ENCODE measurements at regions not wholly inside any gene's neighbourhood (a gene's known extent, or its start where the extent isn't known, plus 50 kb on each side); places are given as distances from the start of the nearest gene placed in this dataset.
A peak's percentile ranks its signal among the peaks of the same experiment; 100 is the strongest.

DNA sequence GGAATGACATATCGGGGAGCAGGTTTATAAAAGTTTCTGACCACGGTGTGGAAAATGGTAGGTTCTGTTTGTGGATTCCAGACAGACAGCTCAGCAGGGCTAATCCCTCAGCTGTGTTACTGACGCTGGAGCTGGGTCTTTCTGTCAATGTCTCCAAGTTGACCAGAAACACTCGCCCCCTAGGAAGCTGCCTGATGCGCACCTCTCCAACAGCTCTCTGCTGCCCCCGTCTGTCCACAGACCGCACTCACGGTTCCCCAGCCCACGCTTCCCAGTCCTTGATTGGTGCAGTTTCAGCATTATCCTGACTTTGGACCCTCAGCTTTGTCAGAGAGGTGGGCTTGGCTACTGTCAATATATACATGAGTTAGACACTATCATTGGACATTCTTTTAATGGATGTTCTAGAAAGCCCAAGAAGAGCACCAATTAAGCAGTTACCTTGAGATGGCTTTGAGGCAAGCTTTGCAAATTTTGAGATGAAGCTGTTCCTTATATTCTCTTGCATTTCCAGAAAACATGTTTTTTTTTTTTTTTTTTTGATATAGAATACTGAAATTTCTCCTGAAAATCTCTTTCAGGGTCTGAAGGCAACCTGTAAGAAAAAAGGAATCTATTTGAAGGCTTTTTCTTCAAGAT, 98.9 kb upstream of the TBC1D5 start:
- H3K36me3 ChIP-seq (ENCODE audit: low read length) = no peaks in the 10 kb centered on the region
- no peak overlapping the region for H2AFZ ChIP-seq (ENCODE audit: low read depth, low read length, severe bottlenecking)
- H4K20me1 ChIP-seq (ENCODE audit: low read depth, low read length) = no peaks in the 10 kb centered on the region
- no peak overlapping the region for H3K9ac ChIP-seq (ENCODE audit: low read length)
- H3K4me2 ChIP-seq (ENCODE audit: low read depth, low read length, poor library complexity, severe bottlenecking) = no peak overlapping the region
- H3K9me3 ChIP-seq (ENCODE audit: insufficient read depth, low read length) = no peaks in the 10 kb centered on the region
- TF ChIP-seq, protein P1, sequence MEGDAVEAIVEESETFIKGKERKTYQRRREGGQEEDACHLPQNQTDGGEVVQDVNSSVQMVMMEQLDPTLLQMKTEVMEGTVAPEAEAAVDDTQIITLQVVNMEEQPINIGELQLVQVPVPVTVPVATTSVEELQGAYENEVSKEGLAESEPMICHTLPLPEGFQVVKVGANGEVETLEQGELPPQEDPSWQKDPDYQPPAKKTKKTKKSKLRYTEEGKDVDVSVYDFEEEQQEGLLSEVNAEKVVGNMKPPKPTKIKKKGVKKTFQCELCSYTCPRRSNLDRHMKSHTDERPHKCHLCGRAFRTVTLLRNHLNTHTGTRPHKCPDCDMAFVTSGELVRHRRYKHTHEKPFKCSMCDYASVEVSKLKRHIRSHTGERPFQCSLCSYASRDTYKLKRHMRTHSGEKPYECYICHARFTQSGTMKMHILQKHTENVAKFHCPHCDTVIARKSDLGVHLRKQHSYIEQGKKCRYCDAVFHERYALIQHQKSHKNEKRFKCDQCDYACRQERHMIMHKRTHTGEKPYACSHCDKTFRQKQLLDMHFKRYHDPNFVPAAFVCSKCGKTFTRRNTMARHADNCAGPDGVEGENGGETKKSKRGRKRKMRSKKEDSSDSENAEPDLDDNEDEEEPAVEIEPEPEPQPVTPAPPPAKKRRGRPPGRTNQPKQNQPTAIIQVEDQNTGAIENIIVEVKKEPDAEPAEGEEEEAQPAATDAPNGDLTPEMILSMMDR (IDR thresholded peaks at IDR 0.05; ENCODE audit: insufficient read depth, low read length, poor library complexity, severe bottlenecking) = peak; percentile 81
- no peak for TF ChIP-seq EZH2phosphoT487 (conservative IDR thresholded peaks at IDR 0.05; ENCODE audit: low read length)
- H3K9me2 ChIP-seq (replicated peaks; ENCODE audit: insufficient read depth, low read length) = no peaks in the 10 kb centered on the region
- H3K27me3 ChIP-seq (ENCODE audit: low read length) = no peaks in the 10 kb centered on the region
- H3F3A ChIP-seq (ENCODE audit: insufficient read depth) = no peaks in the 10 kb centered on the region
- no peak overlapping the region for H3K4me3 ChIP-seq (ENCODE audit: insufficient read depth, low read length, poor library complexity, severe bottlenecking)
- no peak overlapping the region for H3K27ac ChIP-seq (ENCODE audit: low read depth, low read length)
- no peaks in the 10 kb centered on the region for H3K79me2 ChIP-seq (ENCODE audit: insufficient read depth, low read length)

DNA sequence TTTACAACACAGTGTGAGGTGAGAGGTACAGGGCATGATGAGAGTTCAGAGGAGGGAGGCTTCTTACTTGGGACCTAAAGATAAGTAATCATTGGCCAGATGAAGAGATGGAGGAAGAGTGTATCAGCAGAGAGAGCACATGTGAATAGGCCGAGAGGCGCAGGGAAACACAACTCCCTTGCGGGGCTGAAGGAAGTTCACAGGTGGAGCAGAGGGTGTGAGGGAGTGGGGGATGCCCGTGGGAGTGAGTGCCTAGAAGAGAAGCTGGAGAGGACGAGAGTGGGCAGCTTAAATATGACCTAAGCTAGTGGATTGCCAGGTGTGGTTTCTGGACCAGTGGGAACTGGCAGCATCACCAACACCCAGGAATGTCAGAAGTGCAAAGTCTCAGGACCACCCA, 98.2 kb upstream of the TBC1D5 start:
- H3K36me3 ChIP-seq (ENCODE audit: low read length) = no peaks in the 10 kb centered on the region
- H3K27me3 ChIP-seq (ENCODE audit: low read length) = no peaks in the 10 kb centered on the region
- H3K4me2 ChIP-seq (ENCODE audit: low read depth, low read length, poor library complexity, severe bottlenecking) = no peak overlapping the region
- H3K9me2 ChIP-seq (replicated peaks; ENCODE audit: insufficient read depth, low read length) = no peaks in the 10 kb centered on the region
- H3K9me3 ChIP-seq (ENCODE audit: insufficient read depth, low read length) = no peaks in the 10 kb centered on the region
- no peak overlapping the region for H2AFZ ChIP-seq (ENCODE audit: low read depth, low read length, severe bottlenecking)
- no peak overlapping the region for H3K4me3 ChIP-seq (ENCODE audit: insufficient read depth, low read length, poor library complexity, severe bottlenecking)
- H3K27ac ChIP-seq (ENCODE audit: low read depth, low read length) = no peak overlapping the region
- no peak overlapping the region for H3K9ac ChIP-seq (ENCODE audit: low read length)
- no peaks in the 10 kb centered on the region for H3K79me2 ChIP-seq (ENCODE audit: insufficient read depth, low read length)
- no peaks in the 10 kb centered on the region for H4K20me1 ChIP-seq (ENCODE audit: low read depth, low read length)
- TF ChIP-seq, protein P1 (IDR thresholded peaks at IDR 0.05; ENCODE audit: insufficient read depth, low read length, poor library complexity, severe bottlenecking) = no peak
- no peak for TF ChIP-seq EZH2phosphoT487 (conservative IDR thresholded peaks at IDR 0.05; ENCODE audit: low read length)
- no peaks in the 10 kb centered on the region for H3F3A ChIP-seq (ENCODE audit: insufficient read depth)

- Histone ChIP-seq H3K4me3 (ENCODE audit: insufficient read depth, low read length, poor library complexity, severe bottlenecking) (no peak overlapping the region), H3K4me2 (ENCODE audit: low read depth, low read length, poor library complexity, severe bottlenecking) (no peak overlapping the region), H3K9me3 (ENCODE audit: insufficient read depth, low read length) (no peaks in the 10 kb centered on the region), H2AFZ (ENCODE audit: low read depth, low read length, severe bottlenecking) (no peak overlapping the region), H3K79me2 (ENCODE audit: insufficient read depth, low read length) (no peaks in the 10 kb centered on the region), H3F3A (ENCODE audit: insufficient read depth) (no peaks in the 10 kb centered on the region), H4K20me1 (ENCODE audit: low read depth, low read length) (no peaks in the 10 kb centered on the region), H3K27ac (ENCODE audit: low read depth, low read length) (no peak overlapping the region), H3K9me2 (replicated peaks; ENCODE audit: insufficient read depth, low read length) (no peaks in the 10 kb centered on the region), H3K36me3 (ENCODE audit: low read length) (no peaks in the 10 kb centered on the region), H3K9ac (ENCODE audit: low read length) (no peak overlapping the region), H3K27me3 (ENCODE audit: low read length) (no peaks in the 10 kb centered on the region)
- TF ChIP-seq EZH2phosphoT487 (conservative IDR thresholded peaks at IDR 0.05; ENCODE audit: low read length) = no peak
- TF ChIP-seq, protein P1 (IDR thresholded peaks at IDR 0.05; ENCODE audit: insufficient read depth, low read length, poor library complexity, severe bottlenecking) = no peak
Observed at GRCh38 chr3:17840126-17840525, 97.7 kb upstream of the TBC1D5 start.

Measured in SU-DHL-6 (cell line).